Cardiac fibroblast (primary cell): ENCODE measurements at regions not wholly inside any gene's neighbourhood (a gene's known extent, or its start where the extent isn't known, plus 50 kb on each side); places are given as distances from the start of the nearest gene placed in this dataset.

ENCODE experiments used
- DNase-seq, 2 donors: peaks; one replicate each; pipeline versions ENCODE4 v3.0.0 to v3.0.0-alpha.2; 2010; ENCODE audit warnings: low read depth in 2 of 2
- H3K4me3 ChIP-seq, 2 donors: replicated peaks in 1 of 2; 1 replicate in 1 of 2; 2 replicates in 1 of 2; pipeline ENCODE4 v1.5.1; 2011; ENCODE audit warnings: low read depth in 2 of 2, low read length in 2 of 2, mild to moderate bottlenecking in 2 of 2, moderate library complexity in 1 of 2
- CTCF ChIP-seq: IDR thresholded peaks from one replicate; pipeline ENCODE4 v1.5.1; 2011; ENCODE audit warnings: low read depth, mild to moderate bottlenecking, low read length, inconsistent platforms

- DNase-seq, result peak; percentile 54 to 65
- TF ChIP-seq CTCF, result peak; percentile 70
- no peak overlapping the region for H3K4me3 ChIP-seq
Measured at GRCh38 chr11:32006799-32007388, 84.0 kb upstream of the RCN1 start.

- DNase-seq, result peak in 1 of 2 donors; percentile 17
- no peak overlapping the region for H3K4me3 ChIP-seq
- TF ChIP-seq CTCF, result no peak
Measured at GRCh38 chr11:32005786-32006416, 85.0 kb upstream of the RCN1 start.

- DNase-seq, result no peak
- H3K4me3 ChIP-seq, result no peak overlapping the region
- no peak for TF ChIP-seq CTCF
Measured at GRCh38 chr11:32003335-32003734, 87.5 kb upstream of the RCN1 start.

DNA sequence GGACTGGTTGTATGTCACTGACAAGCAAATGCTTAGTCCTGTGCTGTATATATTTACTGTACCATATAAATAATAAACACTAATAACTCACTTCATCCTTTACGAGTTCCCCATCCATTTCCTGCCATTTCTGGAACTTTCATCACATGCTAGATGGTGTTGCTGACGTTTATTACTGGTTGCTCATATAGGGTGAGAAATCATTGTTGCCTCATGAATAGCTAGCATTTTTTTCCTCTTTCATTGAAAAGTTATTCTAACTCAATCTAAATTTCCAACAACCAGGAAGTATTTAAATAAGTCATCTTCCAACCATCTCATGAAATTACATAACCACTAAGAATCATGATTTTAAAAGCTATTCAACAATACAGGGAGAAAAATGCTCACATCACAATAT lies 88.6 kb upstream of the RCN1 start:
- peak in 1 of 2 donors; percentile 16 for DNase-seq
- no peak overlapping the region for H3K4me3 ChIP-seq
- no peak for TF ChIP-seq CTCF

- H3K4me3 ChIP-seq, result no peak overlapping the region
- no peak for TF ChIP-seq CTCF
- no peak for DNase-seq
Measured at GRCh38 chr11:31997955-31998354, 92.9 kb upstream of the RCN1 start.

DNA sequence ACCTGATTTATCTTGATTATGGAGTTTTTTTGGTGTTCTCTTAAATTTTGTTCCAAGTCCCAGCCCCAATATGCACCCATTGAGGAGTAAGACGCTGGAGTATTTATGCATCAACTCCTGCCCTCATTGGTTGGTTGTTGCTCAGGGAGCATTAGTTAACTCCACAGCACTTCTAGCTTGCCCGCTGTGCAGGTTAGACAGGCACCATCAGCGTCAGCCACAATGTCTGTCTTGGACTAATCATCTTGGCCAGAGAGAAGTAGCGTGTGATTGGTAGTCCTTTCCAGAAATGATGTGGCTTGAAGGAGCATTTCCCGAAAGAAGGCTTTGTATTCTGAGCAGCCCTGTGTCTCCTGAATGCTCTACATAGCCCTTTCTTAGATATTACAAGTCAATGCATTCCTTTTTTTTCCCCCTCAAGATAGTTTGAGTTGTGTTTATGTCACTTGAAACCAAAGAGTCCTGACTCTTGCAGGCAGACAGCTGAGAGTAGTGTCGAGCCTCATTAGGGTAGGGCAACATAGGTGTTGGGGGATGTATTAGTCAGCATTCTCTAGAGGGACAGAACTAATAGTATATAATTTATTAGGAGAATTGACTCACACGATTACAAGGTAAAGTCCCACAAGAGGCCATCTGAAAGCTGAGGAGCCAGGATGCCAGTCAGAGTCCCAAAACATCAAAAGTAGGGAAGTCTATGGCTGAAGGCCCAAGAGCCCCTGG lies 94.6 kb upstream of the RCN1 start:
- no peak overlapping the region for H3K4me3 ChIP-seq
- DNase-seq, result no peak
- no peak for TF ChIP-seq CTCF
